A549 (cell line): ENCODE measurements at regions not wholly inside any gene's neighbourhood (a gene's known extent, or its start where the extent isn't known, plus 50 kb on each side); places are given as distances from the start of the nearest gene placed in this dataset.
A peak's percentile ranks its signal among the peaks of the same experiment; 100 is the strongest.

Experiments
- ATAC-seq, 2 experiments: fragments of 200-7000 bp in 1 of 2; fragments of >200 bp in 1 of 2; cut with Nextera tagmentation in 1 of 2; cut with Tn5 transposase in 1 of 2; 3 replicates each; pipeline versions ENCODE4 v1.8.0 to v1.9.1; 2018 to 2020; ENCODE audit warnings: mild to moderate bottlenecking in 1 of 2, moderate library complexity in 1 of 2
- CTCF ChIA-PET: fragments of 300-600 bp; sonication (Branson Sonifier 250); formaldehyde crosslinking; extraction: SDS; loops from one replicate; lab custom pipeline; 2021; ENCODE audit warnings: antibody characterized with exemption, inconsistent platforms; lab: Yijun Ruan, JAX
- POLR2A ChIA-PET: fragments of 350-600 bp; formaldehyde crosslinking; extraction: SDS; loops from one replicate; lab custom pipeline; 2021; ENCODE audit warnings: antibody characterized with exemption, inconsistent platforms; lab: Yijun Ruan, JAX
- DNase-seq, 2 experiments: peaks; one replicate each; pipeline versions ENCODE4 v3.0.0 to v3.0.0-alpha.2; 2011 to 2016; ENCODE audit warnings: low read depth in 1 of 2, low spot score in 1 of 2
- FAIRE-seq: peaks from 2 replicates; lab custom pipeline; 2011; peaks lifted over from hg19 to GRCh38; lab: Jason Lieb, UNC
- H3K27ac ChIP-seq, 2 experiments: fragments of >200 bp; sonication (Bioruptor Twin); formaldehyde crosslinking; 3 replicates each; pipeline ENCODE4 v1.5.1; 2016 to 2017
- H3K4me1 ChIP-seq: fragments of >200 bp; sonication (Bioruptor Twin); formaldehyde crosslinking; 3 replicates; pipeline ENCODE4 v1.6.1; 2016
- H3K4me2 ChIP-seq: fragments of >200 bp; sonication (Bioruptor Twin); formaldehyde crosslinking; 3 replicates; pipeline ENCODE4 v1.6.1; 2016
- H3K4me3 ChIP-seq: fragments of >200 bp; sonication (Bioruptor Twin); formaldehyde crosslinking; 3 replicates; pipeline ENCODE4 v1.5.1; 2016
- H3K9me3 ChIP-seq: fragments of >200 bp; sonication (Bioruptor Twin); formaldehyde crosslinking; 3 replicates; pipeline ENCODE4 v1.6.1; 2016
- EHF ChIP-seq: fragments of 250-450 bp; sonication (Bioruptor Pico); IDR thresholded peaks from 2 replicates; pipeline ENCODE4 v1.5.0; 2020; ENCODE audit warnings: mild to moderate bottlenecking
- EHMT2 ChIP-seq: fragments of 200-600 bp; sonication (generic); IDR thresholded peaks from 2 replicates; pipeline ENCODE4 v1.6.1; 2016; ENCODE audit warnings: antibody characterized with exemption, low read depth, mild to moderate bottlenecking, moderate library complexity
- ESRRA ChIP-seq: fragments of 150-350 bp; IDR thresholded peaks from 2 replicates; pipeline ENCODE4 v1.6.1; 2014; ENCODE audit warnings: mild to moderate bottlenecking, low read length, borderline replicate concordance
- FOSB ChIP-seq: fragments of 250-450 bp; sonication (Bioruptor Pico); IDR thresholded peaks from 2 replicates; pipeline ENCODE4 v1.5.0; 2020; ENCODE audit warnings: mild to moderate bottlenecking, moderate library complexity
- HEYL ChIP-seq: fragments of 250-450 bp; sonication (Bioruptor Pico); IDR thresholded peaks from 2 replicates; pipeline ENCODE4 v1.8.0; 2021; ENCODE audit warnings: mild to moderate bottlenecking, moderate library complexity
- HOXA7 ChIP-seq: fragments of 250-450 bp; sonication (Bioruptor Pico); IDR thresholded peaks from 2 replicates; pipeline ENCODE4 v1.5.0; 2020; ENCODE audit warnings: mild to moderate bottlenecking, moderate library complexity
- HOXB13 ChIP-seq: fragments of 250-450 bp; sonication (Bioruptor Pico); IDR thresholded peaks from 2 replicates; pipeline ENCODE4 v1.5.0; 2020; ENCODE audit warnings: low read depth, mild to moderate bottlenecking, moderate library complexity
- HOXB5 ChIP-seq: fragments of 250-450 bp; sonication (Bioruptor Pico); IDR thresholded peaks from 2 replicates; pipeline ENCODE4 v1.5.0; 2020; ENCODE audit warnings: mild to moderate bottlenecking, moderate library complexity
- MAFK ChIP-seq: fragments of 450-650 bp; IDR thresholded peaks from 2 replicates; pipeline ENCODE4 v1.6.1; 2014; ENCODE audit not compliant: partially characterized antibody
- NPAS2 ChIP-seq: fragments of 250-450 bp; sonication (Bioruptor Pico); IDR thresholded peaks from 2 replicates; pipeline ENCODE4 v1.8.0; 2022; ENCODE audit warnings: mild to moderate bottlenecking, moderate library complexity, borderline replicate concordance
- NR3C1 ChIP-seq: fragments of >200 bp; sonication (Bioruptor Twin); formaldehyde crosslinking; IDR thresholded peaks from 3 replicates; pipeline ENCODE4 v1.6.1; 2017
- RFX5 ChIP-seq: fragments of 450-650 bp; IDR thresholded peaks from 2 replicates; pipeline ENCODE4 v1.7.1; 2014; ENCODE audit warnings: antibody characterized with exemption, mild to moderate bottlenecking, moderate library complexity
- RNF2 ChIP-seq: fragments of 200-600 bp; sonication (generic); IDR thresholded peaks from 2 replicates; pipeline ENCODE4 v1.6.1; 2016; ENCODE audit warnings: low read depth, mild to moderate bottlenecking, antibody characterized with exemption, moderate library complexity, borderline replicate concordance
- ZC3H11A ChIP-seq: fragments of 450-650 bp; IDR thresholded peaks from 2 replicates; pipeline ENCODE4 v1.6.1; 2014; ENCODE audit warnings: antibody characterized with exemption, mild to moderate bottlenecking
- WGBS: methylation state at CpG from one replicate; pipeline ENCODE4 v1.1.6; 2017; ENCODE audit errors: missing lambda C conversion rate; 5-methylcytosine and 5-hydroxymethylcytosine counted together
- TF ChIP-seq, protein P1 (sequence below): IDR thresholded peaks from 2 replicates; pipeline ENCODE4 v1.6.1; 2012
- TF ChIP-seq, protein P2 (sequence below): fragments of >200 bp; sonication (Bioruptor Twin); formaldehyde crosslinking; IDR thresholded peaks from 2 replicates; pipeline ENCODE4 v1.6.1; 2016
- TF ChIP-seq, protein P3 (sequence below): fragments of >200 bp; sonication (Bioruptor Twin); formaldehyde crosslinking; IDR thresholded peaks from 3 replicates; pipeline ENCODE4 v1.5.1; 2016
- TF ChIP-seq, protein P4 (sequence below): IDR thresholded peaks from 2 replicates; pipeline ENCODE4 v1.6.1; 2012; ENCODE audit warnings: low read depth, borderline replicate concordance
- TF ChIP-seq, protein P5 (sequence below): fragments of >200 bp; sonication (Bioruptor Twin); formaldehyde crosslinking; IDR thresholded peaks from 3 replicates; pipeline ENCODE4 v1.6.1; 2016
- TF ChIP-seq, protein P6 (sequence below): fragments of 250-450 bp; sonication (Bioruptor Pico); IDR thresholded peaks from 2 replicates; pipeline ENCODE4 v1.5.0; 2020; ENCODE audit warnings: low read depth, mild to moderate bottlenecking, moderate library complexity
- TF ChIP-seq, protein P7 (sequence below): fragments of 150-350 bp; IDR thresholded peaks from 2 replicates; pipeline ENCODE4 v1.6.1; 2014; ENCODE audit warnings: low read depth, mild to moderate bottlenecking, low read length

DNA sequence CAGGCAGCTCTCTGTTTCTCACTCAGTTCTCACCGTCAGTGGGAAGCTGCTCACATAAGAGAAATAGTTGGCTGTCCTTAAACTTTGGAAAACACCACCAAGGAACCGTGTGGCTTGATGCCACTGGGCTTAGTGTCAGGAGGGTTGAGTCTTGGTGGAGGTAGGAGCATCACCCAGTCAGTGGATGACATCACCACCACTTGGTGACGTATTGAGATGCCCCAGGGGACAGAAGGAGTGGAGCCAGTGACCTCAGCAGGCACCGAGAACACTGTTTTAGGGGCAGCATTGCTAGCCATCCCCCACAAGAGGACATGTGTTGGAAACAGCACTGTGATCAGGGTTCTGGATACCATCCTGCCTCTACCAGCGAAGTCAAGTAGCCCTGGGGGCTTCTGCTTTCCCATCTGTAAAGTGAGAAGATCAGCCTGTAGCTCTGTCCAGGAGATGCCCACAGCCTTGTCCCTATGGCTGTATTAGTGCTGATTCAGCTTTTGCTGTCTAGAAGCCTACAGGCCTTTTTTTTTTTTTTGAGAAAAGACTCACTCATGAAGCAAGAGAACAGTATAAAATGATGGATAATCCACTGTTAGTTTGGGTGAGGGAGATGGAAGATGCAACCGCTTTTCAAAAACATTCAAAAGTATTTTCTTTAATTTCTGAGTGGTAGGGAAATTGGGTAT lies 66.2 kb downstream of the TSN start:
- ATAC-seq (no peak), DNase-seq (no peak), FAIRE-seq (no peak)
- Histone ChIP-seq H3K4me1 (no peaks in the 10 kb centered on the region), H3K4me2 (no peak overlapping the region), H3K9me3 (peaks cover 3% of the 10 kb centered on the region; the same call in 1 of the 3 replicates), H3K27ac (no peak overlapping the region), H3K4me3 (no peak overlapping the region)
- TF ChIP-seq HEYL (no peak), MAFK (peak; percentile 67)
- CTCF ChIA-PET: interaction anchor here (0.9 kb wide), 1 partner anchor 307 kb away, joined by 4 read pairs; no protein-coding TSS in a partner anchor
- WGBS: 5% methylated on average over 6 of the region's 6 CpGs
- POLR2A ChIA-PET: no interaction called here

DNA sequence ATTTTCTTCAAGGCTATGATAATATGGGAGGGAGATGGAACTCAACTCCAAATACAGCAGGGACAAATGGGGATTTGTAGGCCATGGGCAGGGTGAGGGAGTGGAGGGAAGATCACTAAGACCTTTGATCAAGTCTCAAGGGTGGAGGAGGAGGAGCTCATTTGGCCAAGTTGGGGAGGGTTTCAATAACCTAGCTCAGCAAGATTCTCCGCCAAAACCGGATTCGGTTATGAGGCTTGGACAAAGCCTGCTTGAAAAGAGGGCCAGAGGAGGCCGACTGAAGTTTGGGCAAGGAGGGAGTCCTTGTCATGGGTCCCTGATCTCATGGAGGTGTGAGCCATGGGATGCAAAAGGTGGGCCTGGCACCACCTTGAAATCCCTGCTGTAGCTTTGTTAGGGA lies 68.8 kb downstream of the TSN start:
- FAIRE-seq: no peak
- CTCF ChIA-PET: interaction anchor here (2.6 kb wide), 1 partner anchor 13 kb away, joined by 9 read pairs; no protein-coding TSS in a partner anchor

More for the DNA sequence above, 68.8 kb downstream of the TSN start:
- Histone ChIP-seq H3K4me1 (no peaks in the 10 kb centered on the region), H3K27ac (no peak overlapping the region), H3K4me2 (no peak overlapping the region), H3K4me3 (no peak overlapping the region), H3K9me3 (no peaks in the 10 kb centered on the region)
- DNase-seq (no peak), ATAC-seq (no peak)
- WGBS: 32% methylated on average over 4 of the region's 4 CpGs
- POLR2A ChIA-PET: no interaction called here
- TF ChIP-seq HOXA7 (CRISPR knock-in tag): no peak
- no peak for TF ChIP-seq FOSB (CRISPR knock-in tag)
- no peak for TF ChIP-seq HOXB5 (CRISPR knock-in tag)
- TF ChIP-seq, protein P1, sequence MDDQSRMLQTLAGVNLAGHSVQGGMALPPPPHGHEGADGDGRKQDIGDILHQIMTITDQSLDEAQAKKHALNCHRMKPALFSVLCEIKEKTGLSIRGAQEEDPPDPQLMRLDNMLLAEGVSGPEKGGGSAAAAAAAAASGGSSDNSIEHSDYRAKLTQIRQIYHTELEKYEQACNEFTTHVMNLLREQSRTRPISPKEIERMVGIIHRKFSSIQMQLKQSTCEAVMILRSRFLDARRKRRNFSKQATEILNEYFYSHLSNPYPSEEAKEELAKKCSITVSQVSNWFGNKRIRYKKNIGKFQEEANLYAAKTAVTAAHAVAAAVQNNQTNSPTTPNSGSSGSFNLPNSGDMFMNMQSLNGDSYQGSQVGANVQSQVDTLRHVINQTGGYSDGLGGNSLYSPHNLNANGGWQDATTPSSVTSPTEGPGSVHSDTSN: no peak
- TF ChIP-seq, protein P2, sequence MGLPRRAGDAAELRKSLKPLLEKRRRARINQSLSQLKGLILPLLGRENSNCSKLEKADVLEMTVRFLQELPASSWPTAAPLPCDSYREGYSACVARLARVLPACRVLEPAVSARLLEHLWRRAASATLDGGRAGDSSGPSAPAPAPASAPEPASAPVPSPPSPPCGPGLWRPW: no peak
- TF ChIP-seq RFX5: no peak
- TF ChIP-seq, protein P3, sequence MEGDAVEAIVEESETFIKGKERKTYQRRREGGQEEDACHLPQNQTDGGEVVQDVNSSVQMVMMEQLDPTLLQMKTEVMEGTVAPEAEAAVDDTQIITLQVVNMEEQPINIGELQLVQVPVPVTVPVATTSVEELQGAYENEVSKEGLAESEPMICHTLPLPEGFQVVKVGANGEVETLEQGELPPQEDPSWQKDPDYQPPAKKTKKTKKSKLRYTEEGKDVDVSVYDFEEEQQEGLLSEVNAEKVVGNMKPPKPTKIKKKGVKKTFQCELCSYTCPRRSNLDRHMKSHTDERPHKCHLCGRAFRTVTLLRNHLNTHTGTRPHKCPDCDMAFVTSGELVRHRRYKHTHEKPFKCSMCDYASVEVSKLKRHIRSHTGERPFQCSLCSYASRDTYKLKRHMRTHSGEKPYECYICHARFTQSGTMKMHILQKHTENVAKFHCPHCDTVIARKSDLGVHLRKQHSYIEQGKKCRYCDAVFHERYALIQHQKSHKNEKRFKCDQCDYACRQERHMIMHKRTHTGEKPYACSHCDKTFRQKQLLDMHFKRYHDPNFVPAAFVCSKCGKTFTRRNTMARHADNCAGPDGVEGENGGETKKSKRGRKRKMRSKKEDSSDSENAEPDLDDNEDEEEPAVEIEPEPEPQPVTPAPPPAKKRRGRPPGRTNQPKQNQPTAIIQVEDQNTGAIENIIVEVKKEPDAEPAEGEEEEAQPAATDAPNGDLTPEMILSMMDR: no peak
- TF ChIP-seq, protein P4, sequence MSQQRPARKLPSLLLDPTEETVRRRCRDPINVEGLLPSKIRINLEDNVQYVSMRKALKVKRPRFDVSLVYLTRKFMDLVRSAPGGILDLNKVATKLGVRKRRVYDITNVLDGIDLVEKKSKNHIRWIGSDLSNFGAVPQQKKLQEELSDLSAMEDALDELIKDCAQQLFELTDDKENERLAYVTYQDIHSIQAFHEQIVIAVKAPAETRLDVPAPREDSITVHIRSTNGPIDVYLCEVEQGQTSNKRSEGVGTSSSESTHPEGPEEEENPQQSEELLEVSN: no peak
- no peak for TF ChIP-seq HOXB13 (CRISPR knock-in tag)
- no peak for TF ChIP-seq NR3C1
- TF ChIP-seq, protein P5, sequence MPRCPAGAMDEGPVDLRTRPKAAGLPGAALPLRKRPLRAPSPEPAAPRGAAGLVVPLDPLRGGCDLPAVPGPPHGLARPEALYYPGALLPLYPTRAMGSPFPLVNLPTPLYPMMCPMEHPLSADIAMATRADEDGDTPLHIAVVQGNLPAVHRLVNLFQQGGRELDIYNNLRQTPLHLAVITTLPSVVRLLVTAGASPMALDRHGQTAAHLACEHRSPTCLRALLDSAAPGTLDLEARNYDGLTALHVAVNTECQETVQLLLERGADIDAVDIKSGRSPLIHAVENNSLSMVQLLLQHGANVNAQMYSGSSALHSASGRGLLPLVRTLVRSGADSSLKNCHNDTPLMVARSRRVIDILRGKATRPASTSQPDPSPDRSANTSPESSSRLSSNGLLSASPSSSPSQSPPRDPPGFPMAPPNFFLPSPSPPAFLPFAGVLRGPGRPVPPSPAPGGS: no peak
- TF ChIP-seq ESRRA: no peak
- TF ChIP-seq, protein P6, sequence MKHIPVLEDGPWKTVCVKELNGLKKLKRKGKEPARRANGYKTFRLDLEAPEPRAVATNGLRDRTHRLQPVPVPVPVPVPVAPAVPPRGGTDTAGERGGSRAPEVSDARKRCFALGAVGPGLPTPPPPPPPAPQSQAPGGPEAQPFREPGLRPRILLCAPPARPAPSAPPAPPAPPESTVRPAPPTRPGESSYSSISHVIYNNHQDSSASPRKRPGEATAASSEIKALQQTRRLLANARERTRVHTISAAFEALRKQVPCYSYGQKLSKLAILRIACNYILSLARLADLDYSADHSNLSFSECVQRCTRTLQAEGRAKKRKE (CRISPR knock-in tag): no peak
- TF ChIP-seq NPAS2 (CRISPR knock-in tag): no peak
- TF ChIP-seq ZC3H11A: no peak
- TF ChIP-seq, protein P7, sequence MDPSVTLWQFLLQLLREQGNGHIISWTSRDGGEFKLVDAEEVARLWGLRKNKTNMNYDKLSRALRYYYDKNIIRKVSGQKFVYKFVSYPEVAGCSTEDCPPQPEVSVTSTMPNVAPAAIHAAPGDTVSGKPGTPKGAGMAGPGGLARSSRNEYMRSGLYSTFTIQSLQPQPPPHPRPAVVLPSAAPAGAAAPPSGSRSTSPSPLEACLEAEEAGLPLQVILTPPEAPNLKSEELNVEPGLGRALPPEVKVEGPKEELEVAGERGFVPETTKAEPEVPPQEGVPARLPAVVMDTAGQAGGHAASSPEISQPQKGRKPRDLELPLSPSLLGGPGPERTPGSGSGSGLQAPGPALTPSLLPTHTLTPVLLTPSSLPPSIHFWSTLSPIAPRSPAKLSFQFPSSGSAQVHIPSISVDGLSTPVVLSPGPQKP: no peak
- TF ChIP-seq RNF2: no peak
- no peak for TF ChIP-seq EHMT2
- TF ChIP-seq EHF (CRISPR knock-in tag): no peak
